Kidney glomerular epithelial cell (primary cell): ENCODE measurements at regions not wholly inside any gene's neighbourhood (a gene's known extent, or its start where the extent isn't known, plus 50 kb on each side); places are given as distances from the start of the nearest gene placed in this dataset.

Source experiments
- DNase-seq: peaks from one replicate; lab custom pipeline; 2025; lab: John Stamatoyannopoulos, UW

- DNase-seq = peak; percentile 15
Observed at GRCh38 chr6:87908978-87909811, 138.4 kb upstream of the SPACA1 start.

DNA sequence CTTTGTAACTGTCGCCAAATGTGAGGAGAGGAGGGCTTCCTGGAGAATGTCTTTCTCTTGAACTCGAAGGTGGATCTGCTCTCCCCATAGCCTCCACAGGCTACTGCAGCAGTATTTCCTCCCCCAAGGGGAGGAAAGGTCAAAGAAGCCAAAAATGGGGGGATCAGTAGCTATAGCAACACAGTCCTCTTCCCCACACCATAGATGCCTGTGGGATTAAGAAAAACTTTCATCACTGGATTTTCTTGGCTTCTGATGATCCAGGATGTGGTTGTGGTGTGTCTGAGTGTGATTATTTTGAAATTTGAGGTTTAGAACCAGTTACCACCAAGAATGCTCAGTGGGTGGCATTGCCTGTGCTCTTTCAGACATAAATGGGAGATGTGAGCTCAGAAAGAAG, 140.1 kb upstream of the SPACA1 start:
- peak; percentile 85 for DNase-seq

DNA sequence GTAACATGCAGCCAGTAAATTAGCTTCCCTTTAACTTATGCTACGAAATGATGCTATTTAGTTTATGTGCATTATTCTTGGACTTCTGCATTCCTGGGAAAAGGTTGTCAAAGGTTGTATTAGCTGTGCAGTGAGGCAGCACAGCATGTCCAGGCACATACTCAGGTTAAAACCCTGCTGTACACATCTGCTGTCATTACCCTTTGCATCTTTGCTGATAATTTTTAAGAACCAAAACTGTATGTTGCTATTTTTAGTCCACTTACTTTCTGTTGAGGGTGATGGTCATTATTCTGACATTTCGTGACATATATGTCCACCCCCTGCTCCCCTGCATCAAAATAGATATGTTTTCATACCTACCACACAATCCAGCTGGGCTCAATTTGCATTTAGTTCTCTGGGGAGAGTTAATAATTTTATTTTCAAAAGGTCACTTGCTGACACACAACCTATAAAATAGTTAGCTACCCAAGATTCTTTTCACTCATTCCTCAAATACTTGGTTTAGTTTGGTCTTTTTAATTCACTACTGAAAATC, 142.5 kb upstream of the SPACA1 start:
- DNase-seq = no peak

- no peak for DNase-seq
Observed at GRCh38 chr6:87904011-87904410, 143.6 kb upstream of the SPACA1 start.

DNA sequence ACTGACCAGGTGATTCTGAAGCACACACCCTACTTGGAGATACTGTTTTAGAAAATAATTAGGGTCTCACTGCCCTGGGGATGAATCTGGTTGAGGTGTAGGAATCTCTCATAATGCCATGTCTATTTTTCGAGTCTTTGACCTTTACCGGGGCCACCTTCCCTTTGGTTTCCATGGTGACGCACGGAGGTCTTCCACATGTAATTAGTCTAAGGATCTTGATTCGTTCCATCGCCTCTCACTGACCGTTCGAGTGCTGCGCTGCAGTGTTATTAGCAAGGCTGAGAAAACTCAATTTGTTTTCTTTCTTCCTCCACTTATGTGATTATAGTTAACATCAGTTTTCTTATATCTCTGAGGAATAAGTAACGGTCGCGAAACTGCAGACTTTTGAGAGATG, 144.3 kb upstream of the SPACA1 start:
- DNase-seq = no peak

- DNase-seq = no peak
Observed at GRCh38 chr6:87902383-87902782, 145.3 kb upstream of the SPACA1 start.

- DNase-seq = no peak
Observed at GRCh38 chr6:87901613-87902012, 146.0 kb upstream of the SPACA1 start.

DNA sequence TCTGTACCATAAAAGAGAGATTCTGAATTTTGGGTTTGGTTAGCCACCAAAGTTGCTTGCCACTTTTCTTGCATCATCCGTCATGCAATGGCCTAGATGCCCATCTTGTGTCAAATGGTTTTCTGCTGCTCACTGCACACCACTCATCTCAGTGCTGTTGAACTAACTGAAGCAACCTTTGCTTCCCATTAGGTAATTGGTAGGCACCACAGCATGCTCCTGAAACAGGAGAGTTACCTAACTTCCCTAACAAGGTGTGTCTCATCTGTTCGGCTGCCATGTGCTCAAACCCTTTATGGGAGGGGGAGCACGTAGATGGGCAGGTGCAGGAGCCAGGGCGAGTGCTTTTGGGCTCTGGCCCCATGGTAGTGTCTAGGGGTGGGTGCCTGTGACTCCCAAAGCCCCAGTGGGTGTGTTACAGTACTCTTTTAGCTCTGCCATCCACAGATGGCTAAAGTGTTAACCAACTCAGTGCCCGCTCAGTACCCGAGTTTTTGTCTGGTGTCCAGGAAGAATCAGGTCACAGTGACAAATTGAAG, 147.4 kb upstream of the SPACA1 start:
- no peak for DNase-seq

GRCh38 chr6:87899499-87900147, 148.0 kb upstream of the SPACA1 start:
- no peak for DNase-seq

DNA sequence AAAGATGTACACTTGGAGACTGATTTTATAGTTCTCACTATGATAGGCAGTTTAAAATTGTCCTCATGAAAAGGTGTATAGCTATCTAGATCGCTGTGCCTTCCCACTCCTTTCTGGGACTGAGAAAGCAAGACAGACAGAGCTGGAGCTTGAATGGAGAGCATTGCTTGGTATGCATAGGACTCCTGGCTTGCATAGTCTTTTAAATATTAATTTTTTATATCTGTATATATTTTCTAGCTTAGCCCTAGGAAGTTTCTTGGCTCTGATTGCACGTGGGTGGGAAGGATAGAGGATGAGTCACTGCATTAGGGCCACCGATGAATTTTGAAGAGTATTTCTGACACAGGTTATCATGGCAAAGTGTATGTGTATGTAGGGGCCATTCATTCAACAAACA, 150.0 kb upstream of the SPACA1 start:
- DNase-seq = no peak

DNA sequence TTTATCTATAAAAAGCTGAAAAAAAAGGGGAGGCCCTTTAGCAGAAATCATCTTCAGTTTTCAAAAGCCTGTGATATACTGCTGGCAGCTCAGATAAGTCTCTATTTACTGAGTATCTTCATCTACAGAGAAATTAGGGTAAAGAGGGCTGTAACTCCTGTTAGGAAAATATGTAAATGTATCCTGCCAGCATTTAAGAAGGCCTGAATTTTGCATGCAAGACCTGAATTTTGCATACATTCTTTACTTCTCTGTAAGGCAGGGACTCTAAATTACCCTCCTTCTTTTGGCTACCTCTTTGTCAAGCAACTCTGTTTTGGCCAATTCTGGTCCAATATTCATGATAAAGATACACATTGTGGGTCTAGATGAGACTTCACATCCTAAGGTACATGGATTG, 150.6 kb upstream of the SPACA1 start:
- no peak for DNase-seq

- DNase-seq = no peak
Observed at GRCh38 chr6:87887266-87887665, 160.4 kb upstream of the SPACA1 start.

- DNase-seq = no peak
Observed at GRCh38 chr6:87884203-87884602, 163.4 kb upstream of the SPACA1 start.

GRCh38 chr6:87881342-87881895, 166.2 kb upstream of the SPACA1 start:
- DNase-seq = no peak

GRCh38 chr6:87879132-87879861, 168.3 kb upstream of the SPACA1 start:
- no peak for DNase-seq

GRCh38 chr6:87875781-87876180, 171.9 kb upstream of the SPACA1 start:
- no peak for DNase-seq

GRCh38 chr6:87873556-87873955, 171.5 kb upstream of the AKIRIN2 start:
- DNase-seq = no peak

- DNase-seq = no peak
Observed at GRCh38 chr6:87870556-87870955, 168.5 kb upstream of the AKIRIN2 start.

DNA sequence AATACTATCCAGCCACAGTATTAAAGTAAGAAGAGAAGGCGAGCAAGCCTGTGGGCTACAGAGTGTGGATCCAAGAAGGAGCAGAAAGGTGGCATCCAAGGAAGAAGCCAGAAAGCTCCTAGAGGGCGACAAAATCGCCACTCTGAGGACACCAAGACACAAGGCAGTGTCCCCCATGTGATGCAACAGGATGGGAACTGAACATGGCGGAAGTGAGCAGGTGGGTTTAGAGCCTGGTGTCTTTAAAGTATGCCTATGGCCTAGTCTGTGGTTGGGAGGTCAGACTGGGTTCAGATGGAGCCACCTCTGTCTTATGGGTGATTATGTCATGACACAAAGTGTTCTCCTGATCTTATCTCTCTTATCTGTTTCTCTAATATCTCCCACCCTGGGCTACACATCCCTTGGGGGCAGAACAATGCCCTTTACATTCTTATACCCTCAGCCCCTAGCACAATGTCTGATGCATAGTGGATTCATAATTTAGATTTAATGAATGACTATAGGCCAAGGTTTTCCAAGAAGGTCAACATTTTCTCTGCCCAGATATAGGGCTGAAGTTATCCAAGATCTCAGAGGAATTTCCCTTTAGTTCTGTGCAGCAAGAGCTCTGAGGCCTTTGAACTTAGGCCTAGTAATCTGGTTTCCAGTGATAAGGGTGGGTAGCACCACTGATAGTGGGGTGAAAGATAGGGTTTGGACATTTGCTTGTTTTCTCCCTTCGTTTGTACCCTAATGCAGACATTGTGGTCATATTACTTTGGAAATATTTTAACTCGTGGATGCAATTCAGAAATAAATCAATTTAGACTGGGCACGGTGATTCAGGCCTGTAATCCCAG, 167.3 kb upstream of the AKIRIN2 start:
- DNase-seq = no peak

DNA sequence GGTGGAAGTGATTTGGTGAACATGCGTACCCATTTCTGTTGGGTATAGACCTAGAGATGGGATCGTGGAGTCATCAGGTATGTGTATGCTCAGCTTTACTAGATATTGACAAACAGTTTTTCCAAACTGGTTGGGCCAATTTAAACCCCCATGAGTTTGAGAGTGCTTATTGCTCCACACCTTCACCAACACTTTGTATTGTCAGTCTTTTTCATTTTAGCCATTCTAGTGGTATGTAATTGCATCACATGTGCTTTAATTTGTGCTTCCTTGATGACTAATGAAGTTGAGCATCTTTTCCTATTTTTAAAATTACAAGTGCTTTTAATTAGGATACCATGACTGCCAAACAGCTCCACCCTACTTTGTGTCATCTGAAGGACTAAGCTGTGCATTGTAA, 158.9 kb upstream of the AKIRIN2 start:
- no peak for DNase-seq

- DNase-seq = no peak
Observed at GRCh38 chr6:87858440-87858839, 156.4 kb upstream of the AKIRIN2 start.
